K562 (cell line): ENCODE measurements at regions not wholly inside any gene's neighbourhood (a gene's known extent, or its start where the extent isn't known, plus 50 kb on each side); places are given as distances from the start of the nearest gene placed in this dataset.
"Not testable (repeated sequence)": the region's sequence is repeated elsewhere in the genome, so short reads cannot be mapped to it uniquely, and the experiment has no call there.

Experiments used
- ATAC-seq: fragments of 200-7000 bp; cut with Tn5 transposase; 3 replicates; pipeline ENCODE4 v1.9.1; 2020; ENCODE audit warnings: moderate library complexity
- BruUV-seq: library from RNA; stranded (reverse); fragments of 400-500 nt; replicated peaks from 2 replicates; lab custom pipeline; 2021; lab: Mats Ljungman, UMichigan
- CTCF ChIA-PET: fragments of 300-600 bp; formaldehyde crosslinking; extraction: SDS; loops from one replicate; lab custom pipeline; 2021; ENCODE audit warnings: low intra/inter-chr PET ratio; lab: Yijun Ruan, JAX
- POLR2A ChIA-PET: fragments of 300-600, 350-650 bp; sonication (Branson Sonifier 250); formaldehyde crosslinking; extraction: SDS; loops from one replicate; lab custom pipeline; 2021; ENCODE audit warnings: antibody characterized with exemption, inconsistent platforms; lab: Yijun Ruan, JAX
- DNase-seq, 4 experiments: peaks; one replicate each; pipeline versions ENCODE4 v3.0.0 to v3.0.0-alpha.2; 2011 to 2018; ENCODE audit warnings: low spot score in 3 of 4, mixed read lengths in 3 of 4; ENCODE audit errors: extremely low read depth in 1 of 4
- FAIRE-seq: peaks from 2 replicates; lab custom pipeline; 2011; peaks lifted over from hg19 to GRCh38; lab: Jason Lieb, UNC
- H2AFZ ChIP-seq: 2 replicates; pipeline ENCODE4 v1.6.0; 2011; ENCODE audit warnings: low read depth, low read length, control low read depth, inconsistent platforms
- H3K27ac ChIP-seq: fragments of 200-600 bp; 3 replicates; pipeline ENCODE4 v1.8.0; 2011; ENCODE audit warnings: low read depth, mild to moderate bottlenecking, control low read depth, inconsistent platforms, low read length, moderate library complexity, mixed read lengths; ENCODE audit errors: extremely low read depth
- H3K27me3 ChIP-seq, 2 experiments: fragments of 300-600 bp in 1 of 2; 2 replicates in 1 of 2; 3 replicates in 1 of 2; pipeline versions ENCODE4 v1.6.0 to v1.8.0; 2011; ENCODE audit warnings: inconsistent platforms in 2 of 2, low read length in 2 of 2, mild to moderate bottlenecking in 1 of 2, mixed read lengths in 1 of 2, moderate library complexity in 1 of 2; ENCODE audit not compliant: control insufficient read depth in 2 of 2, insufficient read depth in 2 of 2
- H3K36me3 ChIP-seq: fragments of 300-600 bp; 3 replicates; pipeline ENCODE4 v1.8.0; 2011; ENCODE audit warnings: mild to moderate bottlenecking, low read length, inconsistent platforms; ENCODE audit not compliant: control insufficient read depth, insufficient read depth
- H3K4me1 ChIP-seq, 2 experiments: fragments of 200-600 bp in 1 of 2; replicated peaks in 1 of 2; 2 replicates in 1 of 2; 3 replicates in 1 of 2; pipeline versions ENCODE4 v1.5.1 to v1.8.0; 2011; ENCODE audit warnings: inconsistent platforms in 2 of 2, low read length in 2 of 2, mild to moderate bottlenecking in 1 of 2, mixed read lengths in 1 of 2, moderate library complexity in 1 of 2; ENCODE audit not compliant: control insufficient read depth in 2 of 2, insufficient read depth in 2 of 2
- H3K4me2 ChIP-seq: 2 replicates; pipeline ENCODE4 v1.6.1; 2011; ENCODE audit warnings: low read length, control low read depth, inconsistent platforms, mixed read lengths; ENCODE audit not compliant: insufficient read depth
- H3K4me3 ChIP-seq: fragments of 200-600 bp; sonication (generic), shearing (Covaris generic); 2 replicates; pipeline ENCODE4 v1.5.1; 2016; ENCODE audit warnings: control low read depth, inconsistent platforms
- H3K79me2 ChIP-seq: fragments of 200-600 bp; 3 replicates; pipeline ENCODE4 v1.8.0; 2011; ENCODE audit warnings: low read length, inconsistent platforms; ENCODE audit not compliant: control insufficient read depth, insufficient read depth
- H3K9ac ChIP-seq, 2 experiments: 2 replicates each; pipeline versions ENCODE4 v1.6.0 to v1.6.1; 2011; ENCODE audit warnings: low read depth in 2 of 2, low read length in 2 of 2, control low read depth in 1 of 2, inconsistent platforms in 1 of 2, mild to moderate bottlenecking in 1 of 2, mixed read lengths in 1 of 2; ENCODE audit not compliant: insufficient read depth in 1 of 2
- H3K9me1 ChIP-seq: one replicate; pipeline ENCODE4 v1.6.0; 2011; ENCODE audit warnings: inconsistent platforms, mild to moderate bottlenecking, low read length, moderate library complexity; ENCODE audit not compliant: control insufficient read depth, insufficient read depth
- H3K9me3 ChIP-seq: replicated peaks from 2 replicates; pipeline ENCODE4 v1.5.1; 2011; ENCODE audit warnings: low read depth, low read length, inconsistent platforms; ENCODE audit not compliant: control insufficient read depth, insufficient read depth
- H4K20me1 ChIP-seq: replicated peaks from 2 replicates; pipeline ENCODE4 v1.6.1; 2011; ENCODE audit warnings: low read length, inconsistent platforms, mixed read lengths; ENCODE audit not compliant: control insufficient read depth, insufficient read depth
- EWSR1 ChIP-seq: fragments of 450-650 bp; IDR thresholded peaks from 2 replicates; pipeline ENCODE4 v1.6.1; 2018; ENCODE audit warnings: borderline replicate concordance, mild to moderate bottlenecking, low read depth, moderate library complexity; ENCODE audit not compliant: partially characterized antibody
- FOXP1 ChIP-seq: sonication (generic); formaldehyde crosslinking; IDR thresholded peaks from 2 replicates; pipeline ENCODE4 v1.8.0; 2022; ENCODE audit warnings: mild to moderate bottlenecking, missing genetic modification reagents
- MAFK ChIP-seq: IDR thresholded peaks from 2 replicates; pipeline ENCODE4 v1.6.1; 2011; ENCODE audit warnings: low read length, improper control_type of control experiment
- NR2F6 ChIP-seq: fragments of 450-650 bp; formaldehyde crosslinking; IDR thresholded peaks from 2 replicates; pipeline ENCODE4 v1.4.0; 2020; ENCODE audit warnings: mild to moderate bottlenecking
- NR4A1 ChIP-seq, 2 experiments: fragments of 250-450 bp in 1 of 2; fragments of 450-650 bp in 1 of 2; sonication (Bioruptor Pico) in 1 of 2; IDR thresholded peaks; 2 replicates each; pipeline versions ENCODE4 v1.4.0 to v1.6.1; 2016 to 2020; ENCODE audit warnings: mild to moderate bottlenecking in 2 of 2, missing compliant biosample characterization in 1 of 2, missing genetic modification characterization in 1 of 2, moderate library complexity in 1 of 2
- OTX1 ChIP-seq: fragments of 450-650 bp; formaldehyde crosslinking; IDR thresholded peaks from 2 replicates; pipeline ENCODE4 v1.4.0; 2022; ENCODE audit warnings: mild to moderate bottlenecking
- PHB ChIP-seq: fragments of 250-450 bp; sonication (Bioruptor Pico); IDR thresholded peaks from 2 replicates; pipeline ENCODE4 v1.5.0; 2021
- PURB ChIP-seq: sonication (generic); formaldehyde crosslinking; IDR thresholded peaks from 2 replicates; pipeline ENCODE4 v1.9.0; 2021; ENCODE audit warnings: low read depth, mild to moderate bottlenecking, missing genetic modification reagents
- RBM17 ChIP-seq: fragments of 200-400 bp; formaldehyde crosslinking; IDR thresholded peaks from 2 replicates; pipeline ENCODE4 v1.6.1; 2017; ENCODE audit warnings: low read depth, mild to moderate bottlenecking, low read length, borderline replicate concordance
- SNRNP70 ChIP-seq: fragments of 200-400 bp; formaldehyde crosslinking; optimal IDR thresholded peaks from 2 replicates; pipeline ENCODE3; 2017; ENCODE audit warnings: low read depth, low read length
- SP1 ChIP-seq: sonication (generic); formaldehyde crosslinking; IDR thresholded peaks from 2 replicates; pipeline ENCODE4 v1.8.1; 2022; ENCODE audit warnings: mild to moderate bottlenecking, missing genetic modification reagents
- STAG1 ChIP-seq: sonication (generic); formaldehyde crosslinking; IDR thresholded peaks from 2 replicates; pipeline ENCODE4 v1.5.0; 2020; ENCODE audit warnings: missing genetic modification reagents, borderline replicate concordance
- ZBTB26 ChIP-seq: fragments of 450-650 bp; formaldehyde crosslinking; IDR thresholded peaks from 2 replicates; pipeline ENCODE4 v1.4.0; 2022; ENCODE audit warnings: missing genetic modification characterization
- ZNF12 ChIP-seq: sonication (generic); formaldehyde crosslinking; IDR thresholded peaks from 2 replicates; pipeline ENCODE4 v1.4.0; 2020; ENCODE audit warnings: mild to moderate bottlenecking, missing genetic modification reagents
- ZNF133 ChIP-seq: fragments of 250-450 bp; sonication (Bioruptor Pico); IDR thresholded peaks from 2 replicates; pipeline ENCODE4 v1.4.0; 2020; ENCODE audit warnings: mild to moderate bottlenecking
- ZNF239 ChIP-seq: fragments of 250-450 bp; sonication (Bioruptor Pico); IDR thresholded peaks from 2 replicates; pipeline ENCODE4 v1.4.0; 2020; ENCODE audit warnings: mild to moderate bottlenecking
- ZNF740 ChIP-seq, 3 experiments: fragments of 200-800 bp in 1 of 3; sonication (Bioruptor generic) in 1 of 3; sonication (generic) in 1 of 3; formaldehyde crosslinking in 1 of 3; IDR thresholded peaks; 2 replicates each; pipeline versions ENCODE4 v1.6.1 to v1.8.0; 2016 to 2022; ENCODE audit warnings: mild to moderate bottlenecking in 2 of 3, missing compliant biosample characterization in 2 of 3, missing genetic modification characterization in 2 of 3, missing genetic modification reagents in 1 of 3
- WGBS: fragments of 100-300 bp; shearing (Covaris generic); methylation state at CpG from one replicate; pipeline ENCODE4 v1.1.6; 2016; ENCODE audit warnings: low coverage, mixed read lengths; ENCODE audit not compliant: insufficient coverage; ENCODE audit errors: missing lambda C conversion rate; 5-methylcytosine and 5-hydroxymethylcytosine counted together
- in situ Hi-C: fragments of 300-500 bp; cut with MboI; formaldehyde crosslinking; loops from 4 replicates; pipeline ENCODE4 v1.15.0; 2018; ENCODE audit warnings: inconsistent platforms, mixed read lengths
- intact Hi-C: fragments of 100-400 bp; cut with micrococcal nuclease; formaldehyde crosslinking; loops from 2 replicates; pipeline ENCODE4 v1.14.2; 2022

- Histone ChIP-seq H4K20me1 (no peaks in the 10 kb centered on the region), H3K9ac (no peak overlapping the region), H3K4me1 (no peaks in the 10 kb centered on the region), H3K4me3 (no peak overlapping the region), H3K36me3 (no peaks in the 10 kb centered on the region), H3K4me2 (no peak overlapping the region), H3K79me2 (no peaks in the 10 kb centered on the region), H2AFZ (no peak overlapping the region), H3K27ac (no peak overlapping the region), H3K27me3 (peaks cover 3 to 14% of the 10 kb centered on the region in 2 experiments; a peak in 4 of 5 replicates)
- no peak for ATAC-seq
- in situ Hi-C loops (no loop called here), intact Hi-C loops (no loop called here)
- ChIA-PET CTCF (interaction anchor here (0.6 kb wide), 1 partner anchor 230 kb away, joined by 3 read pairs; no protein-coding TSS in a partner anchor), POLR2A (no interaction called here)
- DNase-seq = no peak
- 0% methylated on average over 4 of the region's 4 CpGs for WGBS
- FAIRE-seq = no peak
- BruUV-seq = no TSS peak
- no peak for TF ChIP-seq ZNF133 (CRISPR knock-in tag)
- TF ChIP-seq FOXP1 (CRISPR knock-in tag) = no peak
- no peak for TF ChIP-seq ZNF239 (CRISPR knock-in tag)
- no peak for TF ChIP-seq EWSR1
- TF ChIP-seq ZNF12 (CRISPR knock-in tag) = no peak
- no peak for TF ChIP-seq RBM17
- TF ChIP-seq PHB (CRISPR knock-in tag) = no peak
- TF ChIP-seq PURB (CRISPR knock-in tag) = no peak
- TF ChIP-seq ZNF740 (CRISPR knock-in tag; IDR thresholded peaks at IDR 0.05) = no peak
- TF ChIP-seq ZNF740 (tag; IDR thresholded peaks at IDR 0.05) = no peak
- no peak for TF ChIP-seq SNRNP70
- no peak for TF ChIP-seq SP1
- TF ChIP-seq ZBTB26 (CRISPR knock-in tag) = no peak
- TF ChIP-seq MAFK = no peak
- no peak for TF ChIP-seq NR4A1 (CRISPR knock-in tag; IDR thresholded peaks at IDR 0.05)
- no peak for TF ChIP-seq NR4A1 (tag; IDR thresholded peaks at IDR 0.05)
- TF ChIP-seq OTX1 (CRISPR knock-in tag) = no peak
- TF ChIP-seq NR2F6 (CRISPR knock-in tag) = no peak
- no peak for TF ChIP-seq STAG1 (CRISPR knock-in tag)
- TF ChIP-seq, all 486 proteins: peak for 0
- Histone ChIP-seq H3K9me1 (no peaks in the 10 kb centered on the region), H3K9me3 (no peaks in the 10 kb centered on the region)
Observed at GRCh38 chr17:37813751-37814150, 68.9 kb upstream of the HNF1B start.

- H2AFZ ChIP-seq, H3K4me2 ChIP-seq, H3K9ac ChIP-seq, BruUV-seq, H3K4me3 ChIP-seq, H3K9me1 ChIP-seq, in situ Hi-C loops, CTCF ChIA-PET, H3K4me1 ChIP-seq, intact Hi-C loops, H3K79me2 ChIP-seq, FAIRE-seq, H4K20me1 ChIP-seq, H3K27ac ChIP-seq, POLR2A ChIA-PET, ATAC-seq, DNase-seq, H3K9me3 ChIP-seq, H3K36me3 ChIP-seq: not testable (repeated sequence)
- peaks cover 5 to 11% of the 10 kb centered on the region in 2 experiments; a peak in 4 of 5 replicates for H3K27me3 ChIP-seq
- 0% methylated on average over 7 of the region's 7 CpGs for WGBS
Observed at GRCh38 chr17:37808846-37809245, 64.0 kb upstream of the HNF1B start.
